Keratinocyte (primary cell): ENCODE measurements at regions not wholly inside any gene's neighbourhood (a gene's known extent, or its start where the extent isn't known, plus 50 kb on each side); places are given as distances from the start of the nearest gene placed in this dataset.

ENCODE experiments used
- DNase-seq: peaks from one replicate; pipeline ENCODE4 v3.0.0-alpha.2; 2011; ENCODE audit warnings: low read depth, missing footprints, low spot score
- FAIRE-seq: peaks from 2 replicates; lab custom pipeline; 2011; peaks lifted over from hg19 to GRCh38; lab: Jason Lieb, UNC
- H2AFZ ChIP-seq: 2 replicates; pipeline ENCODE4 v1.6.0; 2012; ENCODE audit warnings: low read length, control low read depth, inconsistent platforms; ENCODE audit not compliant: control insufficient read depth
- H3K27ac ChIP-seq: 2 replicates; pipeline ENCODE4 v1.5.1; 2011; ENCODE audit warnings: low read length; ENCODE audit not compliant: control insufficient read depth, insufficient read depth
- H3K27me3 ChIP-seq: 3 replicates; pipeline ENCODE4 v1.6.0; 2011; ENCODE audit warnings: low read length; ENCODE audit not compliant: control insufficient read depth, insufficient read depth; ENCODE audit errors: extremely low read depth
- H3K36me3 ChIP-seq, 2 experiments: 2 replicates in 1 of 2; 3 replicates in 1 of 2; pipeline ENCODE4 v1.5.1; 2011; ENCODE audit warnings: low read length in 2 of 2, mild to moderate bottlenecking in 1 of 2; ENCODE audit not compliant: control insufficient read depth in 2 of 2, insufficient read depth in 2 of 2; ENCODE audit errors: extremely low read depth in 1 of 2
- H3K4me1 ChIP-seq: 3 replicates; pipeline ENCODE4 v1.5.1; 2011; ENCODE audit warnings: low read length; ENCODE audit not compliant: control insufficient read depth, insufficient read depth; ENCODE audit errors: extremely low read depth
- H3K4me2 ChIP-seq: 3 replicates; pipeline ENCODE4 v1.6.0; 2011; ENCODE audit warnings: low read depth, low read length; ENCODE audit not compliant: control insufficient read depth, insufficient read depth; ENCODE audit errors: extremely low read depth
- H3K4me3 ChIP-seq, 3 experiments: fragments of 200-600 bp in 1 of 3; sonication (generic) in 1 of 3; 2 replicates in 2 of 3; 3 replicates in 1 of 3; pipeline ENCODE4 v1.5.1; 2011 to 2016; ENCODE audit warnings: low read length in 3 of 3, mild to moderate bottlenecking in 3 of 3, control low read depth in 2 of 3, inconsistent platforms in 1 of 3, low read depth in 1 of 3, mixed read lengths in 1 of 3, mixed run types in 1 of 3, moderate library complexity in 1 of 3; ENCODE audit not compliant: control insufficient read depth in 2 of 3, insufficient read depth in 2 of 3; ENCODE audit errors: extremely low read depth in 1 of 3
- H3K79me2 ChIP-seq: 2 replicates; pipeline ENCODE4 v1.6.0; 2012; ENCODE audit warnings: low read length; ENCODE audit not compliant: control insufficient read depth, insufficient read depth
- H3K9ac ChIP-seq: 3 replicates; pipeline ENCODE4 v1.6.0; 2011; ENCODE audit warnings: low read length; ENCODE audit not compliant: control insufficient read depth, insufficient read depth; ENCODE audit errors: extremely low read depth
- H3K9me1 ChIP-seq: 3 replicates; pipeline ENCODE4 v1.6.0; 2011; ENCODE audit warnings: low read length; ENCODE audit not compliant: control insufficient read depth, insufficient read depth; ENCODE audit errors: extremely low read depth
- H3K9me3 ChIP-seq: 2 replicates; pipeline ENCODE4 v1.5.1; 2012; ENCODE audit warnings: low read depth, low read length; ENCODE audit not compliant: control insufficient read depth
- H4K20me1 ChIP-seq: 3 replicates; pipeline ENCODE4 v1.6.0; 2011; ENCODE audit warnings: low read length; ENCODE audit not compliant: control insufficient read depth, insufficient read depth; ENCODE audit errors: extremely low read depth
- CTCF ChIP-seq, 3 experiments: IDR thresholded peaks in 1 of 3; conservative IDR thresholded peaks in 1 of 3; optimal IDR thresholded peaks in 1 of 3; 2 replicates in 2 of 3; 3 replicates in 1 of 3; pipeline versions ENCODE3 to v1.5.1; 2011; ENCODE audit warnings: low read length in 3 of 3, mild to moderate bottlenecking in 3 of 3, moderate library complexity in 2 of 3, control low read depth in 1 of 3, inconsistent platforms in 1 of 3; ENCODE audit not compliant: insufficient read depth in 2 of 3; ENCODE audit errors: extremely low read depth in 1 of 3
- EZH2 ChIP-seq: IDR thresholded peaks from one replicate; pipeline ENCODE4 v1.6.1; 2012; ENCODE audit warnings: inconsistent platforms, mild to moderate bottlenecking, low read length, moderate library complexity
- dilution Hi-C: fragments of 300-500 bp; cut with MboI; formaldehyde crosslinking; loops from one replicate; pipeline ENCODE4 v1.7.0; 2020; ENCODE audit warnings: low sequenced_read_pairs; ENCODE audit not compliant: extremely low pct_ligation_motif_present

DNA sequence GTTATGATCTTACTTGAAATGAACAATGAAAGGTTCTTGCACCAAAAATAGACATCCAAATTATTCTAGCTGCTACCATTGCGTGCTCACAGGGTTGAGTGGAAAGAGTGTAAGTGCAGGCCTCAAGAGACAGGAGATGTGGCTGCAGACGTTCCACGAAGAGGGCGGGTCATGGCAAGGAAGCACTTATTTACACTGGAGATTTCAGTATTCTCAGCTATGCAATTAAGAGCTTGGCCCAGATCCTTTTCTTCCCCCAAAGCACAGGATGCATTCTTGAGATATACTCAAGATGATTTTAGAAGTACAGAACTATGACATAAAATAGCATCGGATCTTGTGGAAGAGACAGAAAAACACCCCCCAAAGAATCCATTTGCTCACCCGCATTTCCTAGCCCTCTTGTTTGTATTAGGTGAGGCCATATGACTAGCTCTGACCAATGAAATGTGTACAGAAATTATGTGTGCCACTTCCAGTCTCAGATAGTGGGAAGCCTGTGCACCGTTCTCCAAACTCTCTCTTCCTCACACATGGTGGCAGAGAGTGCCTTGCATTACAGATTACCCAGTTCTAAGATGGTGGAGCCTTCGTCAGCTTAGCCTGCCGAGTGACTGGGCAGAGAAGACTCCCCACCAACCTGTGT is 261.4 kb downstream of the TTC8 start:
- H3K27me3 ChIP-seq: no peaks in the 10 kb centered on the region
- H2AFZ ChIP-seq: no peak overlapping the region
- H3K9me1 ChIP-seq: no peaks in the 10 kb centered on the region
- dilution Hi-C loops: loop anchor here (5.0 kb wide), 1 partner anchor 36 kb away; no protein-coding TSS in a partner anchor
- H3K9me3 ChIP-seq: no peaks in the 10 kb centered on the region
- H3K36me3 ChIP-seq: no peaks in the 10 kb centered on the region
- no peaks in the 10 kb centered on the region for H3K79me2 ChIP-seq
- FAIRE-seq (no peak), DNase-seq (no peak)
- no peak overlapping the region for H3K9ac ChIP-seq
- H3K4me3 ChIP-seq: no peak overlapping the region
- no peak overlapping the region for H3K27ac ChIP-seq
- no peaks in the 10 kb centered on the region for H3K4me1 ChIP-seq
- H3K4me2 ChIP-seq: no peak overlapping the region
- H4K20me1 ChIP-seq: no peaks in the 10 kb centered on the region
- TF ChIP-seq CTCF (optimal IDR thresholded peaks at IDR 0.05 in 1 of 3, IDR thresholded peaks at IDR 0.05 in 1 of 3, conservative IDR thresholded peaks at IDR 0.05 in 1 of 3; ENCODE audit: extremely low read depth in 1 of 3, insufficient read depth in 2 of 3, low read length in 3 of 3) (no peak), EZH2 (no peak)

DNA sequence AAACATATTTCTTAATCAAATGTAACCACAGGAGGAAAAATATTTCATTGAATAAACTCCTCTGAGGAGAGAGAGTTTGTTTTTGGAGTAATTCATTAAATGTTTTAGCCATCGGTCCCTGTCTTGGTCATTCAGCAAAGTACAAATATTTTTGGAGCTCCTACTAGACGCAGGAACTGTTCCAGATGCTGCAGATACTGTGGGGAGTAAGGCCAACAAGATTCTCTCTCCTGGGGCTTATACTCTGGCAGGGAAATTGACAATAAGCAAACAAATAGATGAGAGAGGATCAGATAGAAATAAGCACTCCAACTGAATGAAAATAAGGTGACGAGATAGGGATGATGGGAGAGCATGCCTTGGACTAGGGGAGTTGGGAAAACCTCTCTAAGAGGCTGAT is 264.1 kb downstream of the TTC8 start:
- Histone ChIP-seq H3K9me3 (no peaks in the 10 kb centered on the region), H3K27ac (no peak overlapping the region), H3K36me3 (no peaks in the 10 kb centered on the region), H3K79me2 (no peaks in the 10 kb centered on the region), H3K4me2 (no peak overlapping the region), H4K20me1 (no peaks in the 10 kb centered on the region), H2AFZ (no peak overlapping the region), H3K27me3 (no peaks in the 10 kb centered on the region), H3K4me1 (no peaks in the 10 kb centered on the region), H3K9me1 (no peaks in the 10 kb centered on the region), H3K9ac (no peak overlapping the region), H3K4me3 (no peak overlapping the region)
- no peak for DNase-seq
- no peak for FAIRE-seq
- dilution Hi-C loops: loop anchor here (5.0 kb wide), 1 partner anchor 34 kb away; no protein-coding TSS in a partner anchor
- no peak for TF ChIP-seq EZH2
- TF ChIP-seq CTCF (optimal IDR thresholded peaks at IDR 0.05 in 1 of 3, IDR thresholded peaks at IDR 0.05 in 1 of 3, conservative IDR thresholded peaks at IDR 0.05 in 1 of 3; ENCODE audit: extremely low read depth in 1 of 3, insufficient read depth in 2 of 3, low read length in 3 of 3): no peak
